ENCODE measurements at regions not wholly inside any gene's neighbourhood (a gene's known extent, or its start where the extent isn't known, plus 50 kb on each side); places are given as distances from the start of the nearest gene placed in this dataset.
A peak's percentile ranks its signal among the peaks of the same experiment; 100 is the strongest.

DNA sequence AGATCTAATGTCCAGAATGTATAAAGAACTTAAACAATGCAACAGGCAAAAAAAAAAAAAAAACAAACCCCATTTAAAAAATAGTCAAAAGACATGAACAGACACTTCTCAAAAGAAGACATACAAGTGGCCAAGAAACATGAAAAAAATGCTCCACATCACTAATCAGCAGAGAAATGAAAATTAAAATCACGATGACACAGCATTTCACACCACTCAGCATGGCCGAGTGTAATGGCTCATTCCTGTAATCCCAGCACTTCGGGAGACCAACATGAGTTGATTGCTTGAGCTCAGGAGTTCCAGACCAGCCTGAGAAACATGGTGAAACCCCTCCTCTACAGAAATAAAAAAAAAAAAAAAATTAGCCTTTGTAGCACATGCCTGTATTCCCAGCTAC is 701.4 kb upstream of the NRSN1 start:
- BruUV-seq (replicated peaks), result no TSS peak
- Histone ChIP-seq H3K9me3 (ENCODE audit: low read length) (peaks cover 52% of the 10 kb centered on the region), H3K27ac (ENCODE audit: extremely low read length, insufficient read depth, low read length) (no peak overlapping the region), H3K27me3 (ENCODE audit: control insufficient read depth in 1 of 2, insufficient read depth in 2 of 2, low read length in 2 of 2) (no peaks in the 10 kb centered on the region), H3K4me3 (replicated peaks in 1 of 3; ENCODE audit: insufficient read depth in 1 of 3, low read depth in 2 of 3, low read length in 3 of 3) (no peak overlapping the region), H3K36me3 (replicated peaks in 1 of 2; ENCODE audit: control insufficient read depth in 1 of 2, insufficient read depth in 2 of 2, low read length in 2 of 2) (no peaks in the 10 kb centered on the region), H3K4me2 (ENCODE audit: low read depth, low read length) (no peak overlapping the region), H3K79me2 (ENCODE audit: insufficient read depth, low read length) (no peaks in the 10 kb centered on the region), H3K4me1 (ENCODE audit: insufficient read depth, low read length) (no peaks in the 10 kb centered on the region), H4K20me1 (ENCODE audit: insufficient read depth, low read length) (no peaks in the 10 kb centered on the region), H3K9ac (ENCODE audit: insufficient read depth, low read depth, low read length) (no peak overlapping the region), H2AFZ (ENCODE audit: low read length) (no peak overlapping the region)
- DNase-seq (ENCODE audit: low spot score), result no peak
- POLR2A ChIA-PET, result no interaction called here
- CTCF ChIA-PET (ENCODE audit: low intra/inter-chr PET ratio, low total read pairs), result no interaction called here
- ATAC-seq, result no peak
- intact Hi-C loops (cut with micrococcal nuclease; ENCODE audit: unreplicated experiment) (no loop called here), in situ Hi-C loops (cut with HindIII; ENCODE audit: extremely low pct_ligation_motif_present, low pct_unique_long_range_greater_than_20kb) (no loop called here)
- WGBS (ENCODE audit: low lambda C conversion rate), result 10% methylated on average over 3 of the region's 3 CpGs
- no peak for FAIRE-seq
- no peak for TF ChIP-seq DNMT3B (CRISPR knock-in tag; conservative IDR thresholded peaks at IDR 0.05)
- TF ChIP-seq MAFK (conservative IDR thresholded peaks at IDR 0.05 in 1 of 2, IDR thresholded peaks at IDR 0.05 in 1 of 2; ENCODE audit: low read length in 2 of 2), result peak; percentile 29 to 38; a peak in 1 of 4 replicates
- no peak for TF ChIP-seq ZBTB20 (CRISPR knock-in tag; IDR thresholded peaks at IDR 0.05; ENCODE audit: borderline replicate concordance, low read depth)
- no peak for TF ChIP-seq ZNF772 (CRISPR knock-in tag; IDR thresholded peaks at IDR 0.05)
- no peak for TF ChIP-seq ARID2 (CRISPR knock-in tag; IDR thresholded peaks at IDR 0.05; ENCODE audit: borderline replicate concordance)
- TF ChIP-seq GPN1 (CRISPR knock-in tag; IDR thresholded peaks at IDR 0.05; ENCODE audit: borderline replicate concordance), result no peak
- no peak for TF ChIP-seq ATF4 (CRISPR knock-in tag; IDR thresholded peaks at IDR 0.05)
- no peak for TF ChIP-seq ZNF512B (CRISPR knock-in tag; IDR thresholded peaks at IDR 0.05; ENCODE audit: borderline replicate concordance)
- no peak for TF ChIP-seq YY1 (IDR thresholded peaks at IDR 0.05; ENCODE audit: insufficient read depth, insufficient replicate concordance, low read depth, low read length)
- no peak for TF ChIP-seq JUND (CRISPR knock-in tag; IDR thresholded peaks at IDR 0.05)
- TF ChIP-seq SRSF1 (optimal IDR thresholded peaks at IDR 0.05; ENCODE audit: low read depth, low read length), result no peak
- TF ChIP-seq, protein P1, sequence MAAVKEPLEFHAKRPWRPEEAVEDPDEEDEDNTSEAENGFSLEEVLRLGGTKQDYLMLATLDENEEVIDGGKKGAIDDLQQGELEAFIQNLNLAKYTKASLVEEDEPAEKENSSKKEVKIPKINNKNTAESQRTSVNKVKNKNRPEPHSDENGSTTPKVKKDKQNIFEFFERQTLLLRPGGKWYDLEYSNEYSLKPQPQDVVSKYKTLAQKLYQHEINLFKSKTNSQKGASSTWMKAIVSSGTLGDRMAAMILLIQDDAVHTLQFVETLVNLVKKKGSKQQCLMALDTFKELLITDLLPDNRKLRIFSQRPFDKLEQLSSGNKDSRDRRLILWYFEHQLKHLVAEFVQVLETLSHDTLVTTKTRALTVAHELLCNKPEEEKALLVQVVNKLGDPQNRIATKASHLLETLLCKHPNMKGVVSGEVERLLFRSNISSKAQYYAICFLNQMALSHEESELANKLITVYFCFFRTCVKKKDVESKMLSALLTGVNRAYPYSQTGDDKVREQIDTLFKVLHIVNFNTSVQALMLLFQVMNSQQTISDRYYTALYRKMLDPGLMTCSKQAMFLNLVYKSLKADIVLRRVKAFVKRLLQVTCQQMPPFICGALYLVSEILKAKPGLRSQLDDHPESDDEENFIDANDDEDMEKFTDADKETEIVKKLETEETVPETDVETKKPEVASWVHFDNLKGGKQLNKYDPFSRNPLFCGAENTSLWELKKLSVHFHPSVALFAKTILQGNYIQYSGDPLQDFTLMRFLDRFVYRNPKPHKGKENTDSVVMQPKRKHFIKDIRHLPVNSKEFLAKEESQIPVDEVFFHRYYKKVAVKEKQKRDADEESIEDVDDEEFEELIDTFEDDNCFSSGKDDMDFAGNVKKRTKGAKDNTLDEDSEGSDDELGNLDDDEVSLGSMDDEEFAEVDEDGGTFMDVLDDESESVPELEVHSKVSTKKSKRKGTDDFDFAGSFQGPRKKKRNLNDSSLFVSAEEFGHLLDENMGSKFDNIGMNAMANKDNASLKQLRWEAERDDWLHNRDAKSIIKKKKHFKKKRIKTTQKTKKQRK (IDR thresholded peaks at IDR 0.05; ENCODE audit: low read length), result no peak
- TF ChIP-seq NFIB (CRISPR knock-in tag; IDR thresholded peaks at IDR 0.05; ENCODE audit: borderline replicate concordance), result no peak
- TF ChIP-seq MAFF (IDR thresholded peaks at IDR 0.05; ENCODE audit: low read depth, low read length), result 0 out of 2 replicates have a peak, but pooled peaks have one; percentile 13
- peak; percentile 67 for TF ChIP-seq NFE2L2 (IDR thresholded peaks at IDR 0.05; ENCODE audit: low read length)
- no peak for TF ChIP-seq ZFP41 (CRISPR knock-in tag; IDR thresholded peaks at IDR 0.05; ENCODE audit: borderline replicate concordance)
- no peak for TF ChIP-seq CREBL2 (CRISPR knock-in tag; IDR thresholded peaks at IDR 0.05; ENCODE audit: borderline replicate concordance)
- no peak for TF ChIP-seq ZNF629 (CRISPR knock-in tag; conservative IDR thresholded peaks at IDR 0.05)
- TF ChIP-seq ZNF468 (CRISPR knock-in tag; IDR thresholded peaks at IDR 0.05), result no peak
- TF ChIP-seq ELF1 (CRISPR knock-in tag; IDR thresholded peaks at IDR 0.05), result no peak

Measured in HepG2 (cell line).